Fibroblast of the conjunctiva (primary cell): ENCODE measurements at regions not wholly inside any gene's neighbourhood (a gene's known extent, or its start where the extent isn't known, plus 50 kb on each side); places are given as distances from the start of the nearest gene placed in this dataset.
"Not testable (repeated sequence)": the region's sequence is repeated elsewhere in the genome, so short reads cannot be mapped to it uniquely, and the experiment has no call there.

ENCODE experiments used
- DNase-seq: peaks from one replicate; pipeline ENCODE4 v3.0.0-alpha.2; 2010; ENCODE audit warnings: low read depth

DNA sequence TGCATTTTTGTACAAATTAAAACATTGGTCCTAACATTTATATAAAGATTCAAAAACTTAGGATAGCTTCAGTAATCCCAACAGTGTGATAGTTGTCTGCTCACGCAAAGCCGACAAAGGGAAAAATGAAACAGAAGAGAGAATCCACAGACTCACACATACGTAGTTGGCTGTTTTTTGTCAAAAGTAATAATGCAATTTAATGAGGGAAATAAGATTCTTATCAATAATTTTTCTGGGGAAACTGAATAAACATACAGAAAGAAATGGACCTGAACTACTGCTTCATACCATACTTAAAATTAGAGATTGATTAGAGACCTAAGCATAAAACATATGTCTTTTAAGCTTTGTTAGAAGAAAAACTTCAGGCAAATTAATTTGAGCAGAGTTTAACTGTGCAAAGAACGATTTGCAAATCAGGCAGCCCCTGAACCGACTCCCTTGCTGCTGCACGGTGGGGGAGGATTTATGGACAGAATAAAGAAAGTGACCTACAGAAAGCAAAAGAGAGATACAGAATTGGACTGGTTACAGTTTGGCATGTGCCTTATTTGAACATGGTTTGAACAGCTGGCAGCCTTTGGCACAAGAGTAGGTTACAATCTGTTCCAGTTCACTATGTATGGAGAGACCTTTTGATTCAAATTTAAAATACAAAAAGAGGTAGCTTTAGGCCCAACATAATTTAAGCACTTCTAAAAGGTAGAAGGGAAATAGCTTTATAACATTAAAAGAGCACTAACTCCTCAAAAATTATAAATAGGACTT is 64.9 kb upstream of the CTSV start:
- DNase-seq: not testable (repeated sequence)

DNA sequence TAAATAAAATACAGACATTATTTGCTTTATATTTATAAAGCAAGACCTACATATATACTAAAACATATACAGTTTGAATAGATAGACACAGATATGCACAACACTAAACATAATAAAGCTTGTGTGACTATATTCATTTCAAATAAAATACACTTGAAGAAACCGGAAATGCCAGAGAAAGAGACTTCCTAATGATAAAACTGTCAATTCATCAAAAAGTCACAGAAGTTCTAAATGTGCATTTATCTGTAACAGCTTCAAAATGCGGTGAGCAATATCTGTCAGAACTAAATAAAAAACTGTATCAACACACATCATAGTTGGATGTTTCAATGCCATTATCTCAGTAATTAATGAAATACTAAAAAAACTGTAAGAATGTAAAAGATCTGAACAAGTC is 60.6 kb upstream of the CTSV start:
- DNase-seq: not testable (repeated sequence)

DNA sequence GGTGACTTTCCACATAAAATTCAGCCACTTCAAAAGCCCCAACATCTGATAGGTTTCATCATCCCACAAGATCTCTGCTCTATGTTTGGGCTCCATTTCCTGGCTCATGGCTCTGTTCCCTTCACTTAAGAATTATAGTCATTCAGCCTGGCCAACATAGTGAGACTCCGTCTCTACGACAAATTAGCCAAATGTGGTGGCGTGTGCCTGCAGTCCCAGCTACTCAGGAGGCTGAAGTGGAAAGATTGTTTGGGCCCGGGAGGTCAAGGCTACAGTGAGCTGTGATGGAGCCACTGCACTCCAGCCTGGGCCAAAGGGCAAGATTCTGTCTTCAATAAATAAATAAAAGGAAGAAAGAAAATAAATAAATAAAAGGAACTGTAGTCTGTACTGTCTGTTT is 57.9 kb upstream of the CTSV start:
- no peak for DNase-seq

DNA sequence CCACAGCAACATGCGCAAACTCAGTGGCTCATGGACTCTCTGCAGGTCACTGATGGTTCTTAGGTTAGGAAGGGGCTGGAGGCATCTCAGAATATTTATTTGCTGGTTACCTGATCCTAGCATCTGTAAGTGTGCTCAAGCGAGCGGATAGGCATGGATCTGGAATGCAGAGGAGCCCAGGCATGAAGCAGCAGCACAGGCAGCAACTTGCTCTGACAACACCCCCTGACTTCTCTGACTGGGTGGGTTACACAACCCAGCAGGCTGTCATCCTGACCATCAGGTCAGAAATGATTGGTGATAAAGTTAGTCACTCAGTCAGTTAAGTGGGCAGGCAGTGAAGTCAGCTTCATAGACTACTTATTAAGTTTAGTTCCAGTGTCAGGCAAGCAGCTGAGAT is 50.4 kb upstream of the CTSV start:
- not testable (repeated sequence) for DNase-seq
